ENCODE measurements at regions not wholly inside any gene's neighbourhood (a gene's known extent, or its start where the extent isn't known, plus 50 kb on each side); places are given as distances from the start of the nearest gene placed in this dataset.

DNA sequence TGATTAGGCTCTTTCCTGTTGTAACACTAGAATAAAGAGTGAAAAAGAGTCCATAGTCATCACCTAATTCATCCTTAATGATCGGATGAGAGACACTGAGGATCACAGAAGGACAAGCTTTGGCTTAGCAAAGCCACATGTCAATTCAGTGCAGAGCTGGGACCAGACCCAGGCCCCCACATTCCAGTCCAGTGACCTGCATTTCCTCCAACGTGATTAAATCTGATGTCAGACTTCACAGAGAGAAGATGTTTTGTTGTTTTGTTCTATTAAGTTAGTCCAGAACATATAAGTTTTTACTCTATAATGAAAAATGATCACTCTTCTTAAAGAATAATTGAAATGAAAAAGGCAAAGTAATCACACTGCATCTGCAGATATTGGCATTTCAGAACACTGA lies 377.9 kb upstream of the PAPPA start:
- no peak for TF ChIP-seq ARNT (IDR thresholded peaks at IDR 0.05)
- no peak for TF ChIP-seq FOXM1 (IDR thresholded peaks at IDR 0.05; ENCODE audit: borderline replicate concordance)
- TF ChIP-seq ELF4 (IDR thresholded peaks at IDR 0.05): no peak
- no peak for TF ChIP-seq FOXK2 (IDR thresholded peaks at IDR 0.05)
- TF ChIP-seq ZNF384 (IDR thresholded peaks at IDR 0.05): no peak
- no peak for TF ChIP-seq FOXA1 (IDR thresholded peaks at IDR 0.05)
- TF ChIP-seq SP1 (IDR thresholded peaks at IDR 0.05): no peak
- TF ChIP-seq, protein P1, sequence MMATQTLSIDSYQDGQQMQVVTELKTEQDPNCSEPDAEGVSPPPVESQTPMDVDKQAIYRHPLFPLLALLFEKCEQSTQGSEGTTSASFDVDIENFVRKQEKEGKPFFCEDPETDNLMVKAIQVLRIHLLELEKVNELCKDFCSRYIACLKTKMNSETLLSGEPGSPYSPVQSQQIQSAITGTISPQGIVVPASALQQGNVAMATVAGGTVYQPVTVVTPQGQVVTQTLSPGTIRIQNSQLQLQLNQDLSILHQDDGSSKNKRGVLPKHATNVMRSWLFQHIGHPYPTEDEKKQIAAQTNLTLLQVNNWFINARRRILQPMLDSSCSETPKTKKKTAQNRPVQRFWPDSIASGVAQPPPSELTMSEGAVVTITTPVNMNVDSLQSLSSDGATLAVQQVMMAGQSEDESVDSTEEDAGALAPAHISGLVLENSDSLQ (IDR thresholded peaks at IDR 0.05): no peak
- no peak for TF ChIP-seq L3MBTL2 (conservative IDR thresholded peaks at IDR 0.05)
- no peak for TF ChIP-seq HDGF (IDR thresholded peaks at IDR 0.05; ENCODE audit: borderline replicate concordance)
- TF ChIP-seq BHLHE40 (IDR thresholded peaks at IDR 0.05; ENCODE audit: borderline replicate concordance): no peak

Data from HEK293T (cell line).